ENCODE measurements at regions not wholly inside any gene's neighbourhood (a gene's known extent, or its start where the extent isn't known, plus 50 kb on each side); places are given as distances from the start of the nearest gene placed in this dataset.

DNA sequence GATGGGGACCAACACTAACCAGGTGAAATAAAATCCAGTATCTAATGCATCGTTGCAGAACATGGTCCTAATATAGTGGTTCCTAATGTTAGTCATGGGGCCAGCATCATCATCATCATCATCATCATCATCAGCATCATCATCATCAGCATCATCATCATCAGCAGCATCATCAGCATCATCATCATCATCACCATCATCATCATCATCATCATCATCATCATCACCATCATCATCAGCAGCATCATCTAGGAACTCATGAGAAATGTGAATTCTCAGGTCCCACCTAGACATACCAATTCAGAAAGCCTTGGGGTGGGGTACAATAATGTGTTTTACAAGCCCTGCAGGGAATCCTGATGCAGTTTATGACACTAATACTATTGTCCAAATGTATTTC, 179.4 kb upstream of the LRRN1 start:
- Histone ChIP-seq H3K4me3 (no peak overlapping the region), H4K20me1 (ENCODE audit: insufficient read depth) (no peaks in the 10 kb centered on the region), H2AFZ (no peak overlapping the region), H3K9me2 (ENCODE audit: insufficient read depth) (no peaks in the 10 kb centered on the region), H3K79me2 (ENCODE audit: low read depth) (no peaks in the 10 kb centered on the region), H3K4me1 (replicated peaks; ENCODE audit: insufficient read depth) (no peaks in the 10 kb centered on the region), H3K4me2 (no peak overlapping the region), H3F3A (ENCODE audit: insufficient read depth, low read depth) (no peaks in the 10 kb centered on the region), H3K36me3 (ENCODE audit: low read depth) (no peaks in the 10 kb centered on the region), H3K9me3 (ENCODE audit: insufficient read depth, low read depth) (no peaks in the 10 kb centered on the region), H3K27ac (no peak overlapping the region), H3K27me3 (ENCODE audit: insufficient read depth, low read depth) (no peaks in the 10 kb centered on the region)
- POLR2A ChIA-PET (ENCODE audit: unreplicated experiment), result no interaction called here
- CTCF ChIA-PET, result no interaction called here
- no peak for DNase-seq
- intact Hi-C loops (cut with micrococcal nuclease; ENCODE audit: unreplicated experiment), result no loop called here
- TF ChIP-seq CTCF (conservative IDR thresholded peaks at IDR 0.05), result no peak
- no peak for TF ChIP-seq EZH2 (IDR thresholded peaks at IDR 0.05; ENCODE audit: low read depth)
- BruUV-seq (replicated peaks), result no TSS peak

- Histone ChIP-seq H3K9me2 (ENCODE audit: insufficient read depth) (no peaks in the 10 kb centered on the region), H3K79me2 (ENCODE audit: low read depth) (no peaks in the 10 kb centered on the region), H3K9me3 (ENCODE audit: insufficient read depth, low read depth) (no peaks in the 10 kb centered on the region), H4K20me1 (ENCODE audit: insufficient read depth) (no peaks in the 10 kb centered on the region), H3K27me3 (ENCODE audit: insufficient read depth, low read depth) (no peaks in the 10 kb centered on the region), H3K27ac (no peak overlapping the region), H2AFZ (no peak overlapping the region), H3K4me2 (no peak overlapping the region), H3K36me3 (ENCODE audit: low read depth) (no peaks in the 10 kb centered on the region), H3F3A (ENCODE audit: insufficient read depth, low read depth) (no peaks in the 10 kb centered on the region), H3K4me1 (replicated peaks; ENCODE audit: insufficient read depth) (no peaks in the 10 kb centered on the region), H3K4me3 (no peak overlapping the region)
- CTCF ChIA-PET, result no interaction called here
- POLR2A ChIA-PET (ENCODE audit: unreplicated experiment), result no interaction called here
- TF ChIP-seq CTCF (conservative IDR thresholded peaks at IDR 0.05) (no peak), EZH2 (IDR thresholded peaks at IDR 0.05; ENCODE audit: low read depth) (no peak)
- DNase-seq, result no peak
- BruUV-seq (replicated peaks), result no TSS peak
- intact Hi-C loops (cut with micrococcal nuclease; ENCODE audit: unreplicated experiment), result no loop called here
Observed at GRCh38 chr3:3618623-3619022, 180.6 kb upstream of the LRRN1 start.

- no peak overlapping the region for H3K4me2 ChIP-seq
- no peaks in the 10 kb centered on the region for H4K20me1 ChIP-seq (ENCODE audit: insufficient read depth)
- no peaks in the 10 kb centered on the region for H3K9me3 ChIP-seq (ENCODE audit: insufficient read depth, low read depth)
- no peak for DNase-seq
- BruUV-seq (replicated peaks), result no TSS peak
- H3K4me3 ChIP-seq, result no peak overlapping the region
- no peaks in the 10 kb centered on the region for H3K9me2 ChIP-seq (ENCODE audit: insufficient read depth)
- H2AFZ ChIP-seq, result no peak overlapping the region
- no peaks in the 10 kb centered on the region for H3K4me1 ChIP-seq (replicated peaks; ENCODE audit: insufficient read depth)
- no peaks in the 10 kb centered on the region for H3K27me3 ChIP-seq (ENCODE audit: insufficient read depth, low read depth)
- CTCF ChIA-PET, result no interaction called here
- no peaks in the 10 kb centered on the region for H3K36me3 ChIP-seq (ENCODE audit: low read depth)
- no peak overlapping the region for H3K27ac ChIP-seq
- POLR2A ChIA-PET (ENCODE audit: unreplicated experiment), result no interaction called here
- no peaks in the 10 kb centered on the region for H3K79me2 ChIP-seq (ENCODE audit: low read depth)
- H3F3A ChIP-seq (ENCODE audit: insufficient read depth, low read depth), result no peaks in the 10 kb centered on the region
- TF ChIP-seq CTCF (conservative IDR thresholded peaks at IDR 0.05) (no peak), EZH2 (IDR thresholded peaks at IDR 0.05; ENCODE audit: low read depth) (no peak)
- intact Hi-C loops (cut with micrococcal nuclease; ENCODE audit: unreplicated experiment), result no loop called here
Observed at GRCh38 chr3:3615533-3615932, 183.7 kb upstream of the LRRN1 start.

Data from PC-9 (cell line).